Activated CD4-positive, alpha-beta T cell treated with anti-CD3 and anti-CD28 coated beads, Interleukin-2, amount 10 ng/mL, durations not matched to agents 24 days and 14 days (primary cell): ENCODE measurements at regions not wholly inside any gene's neighbourhood (a gene's known extent, or its start where the extent isn't known, plus 50 kb on each side); places are given as distances from the start of the nearest gene placed in this dataset.

ENCODE experiments used
- DNase-seq: peaks from one replicate; pipeline ENCODE4 v3.0.0; 2022
- H3K27ac Mint-ChIP-seq: one replicate; pipeline ENCODE4 v1.8.0; 2022; ENCODE audit warnings: mild to moderate bottlenecking, mixed read lengths
- H3K27me3 Mint-ChIP-seq: one replicate; pipeline ENCODE4 v1.8.0; 2022; ENCODE audit warnings: mixed read lengths
- H3K36me3 Mint-ChIP-seq: one replicate; pipeline ENCODE4 v1.8.0; 2022; ENCODE audit warnings: low read depth, mild to moderate bottlenecking, mixed read lengths
- H3K4me1 Mint-ChIP-seq: one replicate; pipeline ENCODE4 v1.8.0; 2021; ENCODE audit warnings: mixed read lengths
- H3K4me3 Mint-ChIP-seq: one replicate; pipeline ENCODE4 v1.8.0; 2022; ENCODE audit warnings: mild to moderate bottlenecking, moderate library complexity, mixed read lengths
- H3K9me3 Mint-ChIP-seq: one replicate; pipeline ENCODE4 v1.8.0; 2021; ENCODE audit warnings: mixed read lengths
- intact Hi-C: fragments of 100-400 bp; cut with micrococcal nuclease; formaldehyde crosslinking; loops from one replicate; pipeline ENCODE4 v1.15.1; 2023

- DNase-seq: no peak
- H3K27me3 Mint-ChIP-seq: peaks cover 27% of the 10 kb centered on the region
- no peak overlapping the region for H3K27ac Mint-ChIP-seq
- H3K4me1 Mint-ChIP-seq: peaks cover 9% of the 10 kb centered on the region
- no peaks in the 10 kb centered on the region for H3K36me3 Mint-ChIP-seq
- intact Hi-C loops: no loop called here
- no peak overlapping the region for H3K4me3 Mint-ChIP-seq
- no peaks in the 10 kb centered on the region for H3K9me3 Mint-ChIP-seq
Observed at GRCh38 chr15:66893294-66893693, 172.1 kb upstream of the SMAD3 start.

GRCh38 chr15:66894363-66894762 is 171.0 kb upstream of the SMAD3 start:
- intact Hi-C loops: no loop called here
- Mint-ChIP-seq H3K36me3 (no peaks in the 10 kb centered on the region), H3K27ac (no peak overlapping the region), H3K4me3 (no peak overlapping the region), H3K27me3 (peaks cover 27% of the 10 kb centered on the region), H3K9me3 (no peaks in the 10 kb centered on the region), H3K4me1 (peaks cover 9% of the 10 kb centered on the region)
- DNase-seq: no peak

GRCh38 chr15:66894986-66895780 is 170.2 kb upstream of the SMAD3 start:
- Mint-ChIP-seq H3K4me1 (peaks cover 9% of the 10 kb centered on the region), H3K36me3 (no peaks in the 10 kb centered on the region), H3K4me3 (no peak overlapping the region), H3K9me3 (no peaks in the 10 kb centered on the region), H3K27me3 (peaks cover 24% of the 10 kb centered on the region), H3K27ac (no peak overlapping the region)
- DNase-seq: no peak
- intact Hi-C loops: no loop called here

- H3K27ac Mint-ChIP-seq: no peak overlapping the region
- H3K9me3 Mint-ChIP-seq: no peaks in the 10 kb centered on the region
- no peak for DNase-seq
- H3K27me3 Mint-ChIP-seq: peaks cover 23% of the 10 kb centered on the region
- H3K36me3 Mint-ChIP-seq: no peaks in the 10 kb centered on the region
- H3K4me3 Mint-ChIP-seq: no peak overlapping the region
- intact Hi-C loops: no loop called here
- peaks cover 9% of the 10 kb centered on the region for H3K4me1 Mint-ChIP-seq
Observed at GRCh38 chr15:66895794-66896453, 169.5 kb upstream of the SMAD3 start.

- H3K27me3 Mint-ChIP-seq: peaks cover 19% of the 10 kb centered on the region
- no peak overlapping the region for H3K4me3 Mint-ChIP-seq
- H3K36me3 Mint-ChIP-seq: no peaks in the 10 kb centered on the region
- no peaks in the 10 kb centered on the region for H3K9me3 Mint-ChIP-seq
- H3K4me1 Mint-ChIP-seq: peaks cover 15% of the 10 kb centered on the region
- no peak overlapping the region for H3K27ac Mint-ChIP-seq
- intact Hi-C loops: no loop called here
- no peak for DNase-seq
Observed at GRCh38 chr15:66896611-66897010, 168.8 kb upstream of the SMAD3 start.

GRCh38 chr15:66897416-66897815 is 168.0 kb upstream of the SMAD3 start:
- Mint-ChIP-seq H3K4me3 (no peak overlapping the region), H3K4me1 (peaks cover 17% of the 10 kb centered on the region), H3K9me3 (no peaks in the 10 kb centered on the region), H3K36me3 (no peaks in the 10 kb centered on the region), H3K27ac (no peak overlapping the region), H3K27me3 (peaks cover 15% of the 10 kb centered on the region)
- no peak for DNase-seq
- intact Hi-C loops: no loop called here

- DNase-seq: no peak
- H3K27ac Mint-ChIP-seq: no peak overlapping the region
- H3K4me3 Mint-ChIP-seq: no peak overlapping the region
- H3K9me3 Mint-ChIP-seq: peaks cover 3% of the 10 kb centered on the region
- intact Hi-C loops: no loop called here
- peaks cover 11% of the 10 kb centered on the region for H3K27me3 Mint-ChIP-seq
- H3K36me3 Mint-ChIP-seq: no peaks in the 10 kb centered on the region
- peaks cover 19% of the 10 kb centered on the region for H3K4me1 Mint-ChIP-seq
Observed at GRCh38 chr15:66897971-66898370, 167.4 kb upstream of the SMAD3 start.

GRCh38 chr15:66898656-66899386 is 166.6 kb upstream of the SMAD3 start:
- peaks cover 21% of the 10 kb centered on the region for H3K4me1 Mint-ChIP-seq
- H3K4me3 Mint-ChIP-seq: no peak overlapping the region
- no peak for DNase-seq
- H3K9me3 Mint-ChIP-seq: peaks cover 3% of the 10 kb centered on the region
- H3K27me3 Mint-ChIP-seq: peaks cover 8% of the 10 kb centered on the region
- no peak overlapping the region for H3K27ac Mint-ChIP-seq
- no peaks in the 10 kb centered on the region for H3K36me3 Mint-ChIP-seq
- intact Hi-C loops: no loop called here

- H3K27ac Mint-ChIP-seq: no peak overlapping the region
- peaks cover 3% of the 10 kb centered on the region for H3K9me3 Mint-ChIP-seq
- H3K27me3 Mint-ChIP-seq: peaks cover 8% of the 10 kb centered on the region
- intact Hi-C loops: no loop called here
- H3K4me1 Mint-ChIP-seq: peaks cover 22% of the 10 kb centered on the region
- no peaks in the 10 kb centered on the region for H3K36me3 Mint-ChIP-seq
- H3K4me3 Mint-ChIP-seq: no peak overlapping the region
- no peak for DNase-seq
Observed at GRCh38 chr15:66899555-66900350, 165.6 kb upstream of the SMAD3 start.

GRCh38 chr15:66900586-66901310 is 164.7 kb upstream of the SMAD3 start:
- peaks cover 9% of the 10 kb centered on the region for H3K27me3 Mint-ChIP-seq
- no peak overlapping the region for H3K4me3 Mint-ChIP-seq
- DNase-seq: no peak
- no peaks in the 10 kb centered on the region for H3K36me3 Mint-ChIP-seq
- intact Hi-C loops: no loop called here
- peaks cover 16% of the 10 kb centered on the region for H3K4me1 Mint-ChIP-seq
- H3K9me3 Mint-ChIP-seq: peaks cover 3% of the 10 kb centered on the region
- H3K27ac Mint-ChIP-seq: no peak overlapping the region

GRCh38 chr15:66901336-66902100 is 163.9 kb upstream of the SMAD3 start:
- Mint-ChIP-seq H3K4me3 (no peak overlapping the region), H3K27me3 (peaks cover 8% of the 10 kb centered on the region), H3K36me3 (no peaks in the 10 kb centered on the region), H3K27ac (no peak overlapping the region), H3K4me1 (peaks cover 16% of the 10 kb centered on the region), H3K9me3 (peaks cover 8% of the 10 kb centered on the region)
- intact Hi-C loops: no loop called here
- no peak for DNase-seq

- Mint-ChIP-seq H3K27ac (no peak overlapping the region), H3K27me3 (peaks cover 11% of the 10 kb centered on the region), H3K4me1 (peaks cover 23% of the 10 kb centered on the region), H3K36me3 (no peaks in the 10 kb centered on the region), H3K9me3 (peaks cover 10% of the 10 kb centered on the region), H3K4me3 (no peak overlapping the region)
- no peak for DNase-seq
- intact Hi-C loops: no loop called here
Observed at GRCh38 chr15:66905185-66905584, 160.2 kb upstream of the SMAD3 start.
